ENCODE measurements at regions not wholly inside any gene's neighbourhood (a gene's known extent, or its start where the extent isn't known, plus 50 kb on each side); places are given as distances from the start of the nearest gene placed in this dataset.

DNA sequence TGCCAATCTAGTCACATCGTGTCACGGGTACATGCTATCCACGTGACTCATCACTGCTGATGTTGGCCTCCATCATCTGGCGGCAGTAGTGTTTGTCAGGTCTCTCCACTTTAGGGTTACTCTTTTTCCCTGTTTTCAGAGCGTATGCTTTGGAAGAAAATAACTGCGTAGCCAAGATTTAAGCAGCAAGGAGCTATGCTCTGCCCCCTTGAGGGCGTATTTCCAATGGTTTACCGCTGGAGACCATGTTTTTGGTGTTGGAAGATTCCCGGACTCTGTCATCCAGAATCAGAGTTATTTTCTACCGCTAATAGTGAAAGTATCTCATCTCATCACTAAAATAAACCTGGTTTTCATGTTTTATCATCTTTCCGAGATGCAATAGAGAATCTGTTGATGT lies 306.5 kb downstream of the C6orf118 start (continued):
- TF ChIP-seq, protein P1, sequence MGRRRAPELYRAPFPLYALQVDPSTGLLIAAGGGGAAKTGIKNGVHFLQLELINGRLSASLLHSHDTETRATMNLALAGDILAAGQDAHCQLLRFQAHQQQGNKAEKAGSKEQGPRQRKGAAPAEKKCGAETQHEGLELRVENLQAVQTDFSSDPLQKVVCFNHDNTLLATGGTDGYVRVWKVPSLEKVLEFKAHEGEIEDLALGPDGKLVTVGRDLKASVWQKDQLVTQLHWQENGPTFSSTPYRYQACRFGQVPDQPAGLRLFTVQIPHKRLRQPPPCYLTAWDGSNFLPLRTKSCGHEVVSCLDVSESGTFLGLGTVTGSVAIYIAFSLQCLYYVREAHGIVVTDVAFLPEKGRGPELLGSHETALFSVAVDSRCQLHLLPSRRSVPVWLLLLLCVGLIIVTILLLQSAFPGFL (CRISPR knock-in tag; IDR thresholded peaks at IDR 0.05) = no peak
- no peak for TF ChIP-seq RFX7 (CRISPR knock-in tag; IDR thresholded peaks at IDR 0.05)

DNA sequence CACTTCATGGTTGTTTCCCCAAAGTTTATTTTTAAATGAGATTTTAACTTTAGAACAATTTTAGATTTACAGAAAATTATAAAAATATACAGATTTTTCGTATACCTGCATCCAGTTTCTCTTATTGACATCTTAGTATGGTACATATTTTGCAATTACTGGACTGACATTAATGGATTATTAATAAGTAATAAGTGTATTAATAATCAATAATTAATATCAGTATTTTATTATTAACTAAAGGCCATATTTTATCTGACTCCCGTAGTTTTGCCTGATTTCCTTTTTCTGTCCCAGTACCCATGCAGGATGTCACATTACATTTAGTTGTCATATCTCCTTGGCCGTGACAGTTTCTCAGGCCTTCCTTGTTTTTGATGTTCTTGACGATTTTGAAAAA lies 307.0 kb downstream of the C6orf118 start:
- BruUV-seq (replicated peaks) = no TSS peak

More for the DNA sequence above, 307.0 kb downstream of the C6orf118 start:
- ChIA-PET POLR2A (no interaction called here), CTCF (ENCODE audit: low intra/inter-chr PET ratio) (no interaction called here)
- WGBS (ENCODE audit: insufficient coverage, low coverage, missing lambda C conversion rate) = 2% methylated on average over 4 of the region's 4 CpGs
- Histone ChIP-seq H2AFZ (ENCODE audit: low read depth, low read length) (no peak overlapping the region), H3K4me1 (replicated peaks in 1 of 2; ENCODE audit: control insufficient read depth in 2 of 2, insufficient read depth in 2 of 2, low read length in 2 of 2) (no peaks in the 10 kb centered on the region), H4K20me1 (replicated peaks; ENCODE audit: control insufficient read depth, insufficient read depth, low read length) (no peaks in the 10 kb centered on the region), H3K27ac (ENCODE audit: extremely low read depth, low read depth, low read length) (no peak overlapping the region), H3K36me3 (ENCODE audit: control insufficient read depth, insufficient read depth, low read length) (no peaks in the 10 kb centered on the region), H3K4me3 (no peak overlapping the region), H3K4me2 (ENCODE audit: insufficient read depth, low read length) (no peak overlapping the region), H3K9me3 (replicated peaks; ENCODE audit: control insufficient read depth, insufficient read depth, low read depth, low read length) (peaks cover 2% of the 10 kb centered on the region; the same call in 1 of the 2 replicates), H3K9me1 (ENCODE audit: control insufficient read depth, insufficient read depth, low read length) (no peaks in the 10 kb centered on the region), H3K79me2 (ENCODE audit: control insufficient read depth, insufficient read depth, low read length) (no peaks in the 10 kb centered on the region), H3K9ac (ENCODE audit: insufficient read depth in 1 of 2, low read depth in 2 of 2, low read length in 2 of 2) (no peak overlapping the region), H3K27me3 (ENCODE audit: control insufficient read depth in 2 of 2, insufficient read depth in 2 of 2, low read length in 2 of 2) (no peaks in the 10 kb centered on the region)
- TF ChIP-seq DACH1 (IDR thresholded peaks at IDR 0.05; ENCODE audit: partially characterized antibody) = peak; percentile 93
- TF ChIP-seq, protein P2, sequence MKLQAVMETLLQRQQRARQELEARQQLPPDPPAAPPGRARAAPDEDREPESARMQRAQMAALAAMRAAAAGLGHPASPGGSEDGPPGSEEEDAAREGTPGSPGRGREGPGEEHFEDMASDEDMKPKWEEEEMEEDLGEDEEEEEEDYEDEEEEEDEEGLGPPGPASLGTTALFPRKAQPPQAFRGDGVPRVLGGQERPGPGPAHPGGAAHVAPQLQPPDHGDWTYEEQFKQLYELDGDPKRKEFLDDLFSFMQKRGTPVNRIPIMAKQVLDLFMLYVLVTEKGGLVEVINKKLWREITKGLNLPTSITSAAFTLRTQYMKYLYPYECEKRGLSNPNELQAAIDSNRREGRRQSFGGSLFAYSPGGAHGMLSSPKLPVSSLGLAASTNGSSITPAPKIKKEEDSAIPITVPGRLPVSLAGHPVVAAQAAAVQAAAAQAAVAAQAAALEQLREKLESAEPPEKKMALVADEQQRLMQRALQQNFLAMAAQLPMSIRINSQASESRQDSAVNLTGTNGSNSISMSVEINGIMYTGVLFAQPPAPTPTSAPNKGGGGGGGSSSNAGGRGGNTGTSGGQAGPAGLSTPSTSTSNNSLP (IDR thresholded peaks at IDR 0.05; ENCODE audit: borderline replicate concordance, low read depth, low read length) = no peak
- in situ Hi-C loops (cut with MboI) = no loop called here
- intact Hi-C loops (cut with micrococcal nuclease) = no loop called here
- DNase-seq (ENCODE audit: extremely low read depth in 1 of 4, low spot score in 3 of 4) (no peak), FAIRE-seq (no peak), ATAC-seq (no peak)

Measured in K562 (cell line).